A549 (cell line): ENCODE measurements at regions not wholly inside any gene's neighbourhood (a gene's known extent, or its start where the extent isn't known, plus 50 kb on each side); places are given as distances from the start of the nearest gene placed in this dataset.

Experiments
- ATAC-seq, 2 experiments: fragments of 200-7000 bp in 1 of 2; fragments of >200 bp in 1 of 2; cut with Nextera tagmentation in 1 of 2; cut with Tn5 transposase in 1 of 2; 3 replicates each; pipeline versions ENCODE4 v1.8.0 to v1.9.1; 2018 to 2020; ENCODE audit warnings: mild to moderate bottlenecking in 1 of 2, moderate library complexity in 1 of 2
- CTCF ChIA-PET: fragments of 300-600 bp; sonication (Branson Sonifier 250); formaldehyde crosslinking; extraction: SDS; loops from one replicate; lab custom pipeline; 2021; ENCODE audit warnings: antibody characterized with exemption, inconsistent platforms; lab: Yijun Ruan, JAX
- POLR2A ChIA-PET: fragments of 350-600 bp; formaldehyde crosslinking; extraction: SDS; loops from one replicate; lab custom pipeline; 2021; ENCODE audit warnings: antibody characterized with exemption, inconsistent platforms; lab: Yijun Ruan, JAX
- DNase-seq, 2 experiments: peaks; one replicate each; pipeline versions ENCODE4 v3.0.0 to v3.0.0-alpha.2; 2011 to 2016; ENCODE audit warnings: low read depth in 1 of 2, low spot score in 1 of 2
- FAIRE-seq: peaks from 2 replicates; lab custom pipeline; 2011; peaks lifted over from hg19 to GRCh38; lab: Jason Lieb, UNC
- H3K27ac ChIP-seq, 2 experiments: fragments of >200 bp; sonication (Bioruptor Twin); formaldehyde crosslinking; 3 replicates each; pipeline ENCODE4 v1.5.1; 2016 to 2017
- H3K4me1 ChIP-seq: fragments of >200 bp; sonication (Bioruptor Twin); formaldehyde crosslinking; 3 replicates; pipeline ENCODE4 v1.6.1; 2016
- H3K4me2 ChIP-seq: fragments of >200 bp; sonication (Bioruptor Twin); formaldehyde crosslinking; 3 replicates; pipeline ENCODE4 v1.6.1; 2016
- H3K4me3 ChIP-seq: fragments of >200 bp; sonication (Bioruptor Twin); formaldehyde crosslinking; 3 replicates; pipeline ENCODE4 v1.5.1; 2016
- H3K9me3 ChIP-seq: fragments of >200 bp; sonication (Bioruptor Twin); formaldehyde crosslinking; 3 replicates; pipeline ENCODE4 v1.6.1; 2016
- BHLHE40 ChIP-seq: IDR thresholded peaks from 2 replicates; pipeline ENCODE4 v1.6.1; 2012; ENCODE audit warnings: low read depth, low read length, inconsistent platforms
- CHD4 ChIP-seq: fragments of 200-600 bp; sonication (generic); IDR thresholded peaks from 2 replicates; pipeline ENCODE4 v1.6.1; 2016; ENCODE audit warnings: antibody characterized with exemption, mild to moderate bottlenecking, borderline replicate concordance
- FOSL2 ChIP-seq, 2 experiments: fragments of 450-650 bp in 1 of 2; fragments of >200 bp in 1 of 2; sonication (Bioruptor Twin) in 1 of 2; formaldehyde crosslinking; IDR thresholded peaks; 2 replicates each; pipeline versions ENCODE4 v1.5.0 to v1.6.1; 2016 to 2020; ENCODE audit warnings: mild to moderate bottlenecking in 1 of 2, moderate library complexity in 1 of 2
- FOXS1 ChIP-seq: fragments of 250-450 bp; sonication (Bioruptor Pico); IDR thresholded peaks from 2 replicates; pipeline ENCODE4 v1.5.0; 2020; ENCODE audit warnings: mild to moderate bottlenecking, moderate library complexity
- HEYL ChIP-seq: fragments of 250-450 bp; sonication (Bioruptor Pico); IDR thresholded peaks from 2 replicates; pipeline ENCODE4 v1.8.0; 2021; ENCODE audit warnings: mild to moderate bottlenecking, moderate library complexity
- HOXB13 ChIP-seq: fragments of 250-450 bp; sonication (Bioruptor Pico); IDR thresholded peaks from 2 replicates; pipeline ENCODE4 v1.5.0; 2020; ENCODE audit warnings: low read depth, mild to moderate bottlenecking, moderate library complexity
- KDM1A ChIP-seq: fragments of 200-600 bp; sonication (generic); IDR thresholded peaks from 2 replicates; pipeline ENCODE4 v1.6.1; 2016; ENCODE audit warnings: low read depth, mild to moderate bottlenecking
- MAFK ChIP-seq: fragments of 450-650 bp; IDR thresholded peaks from 2 replicates; pipeline ENCODE4 v1.6.1; 2014; ENCODE audit not compliant: partially characterized antibody
- POLR2A ChIP-seq: IDR thresholded peaks from 2 replicates; pipeline ENCODE4 v1.6.1; 2012; ENCODE audit warnings: mild to moderate bottlenecking, low read length
- RAD21 ChIP-seq, 2 experiments: fragments of >200 bp in 1 of 2; sonication (Bioruptor Twin) in 1 of 2; formaldehyde crosslinking in 1 of 2; IDR thresholded peaks in 1 of 2; conservative IDR thresholded peaks in 1 of 2; 2 replicates in 1 of 2; 3 replicates in 1 of 2; pipeline ENCODE4 v1.6.1; 2012 to 2018; ENCODE audit warnings: inconsistent platforms in 1 of 2
- SMC3 ChIP-seq: fragments of >200 bp; sonication (Bioruptor Twin); formaldehyde crosslinking; IDR thresholded peaks from 3 replicates; pipeline ENCODE4 v1.6.1; 2018; ENCODE audit warnings: inconsistent platforms
- TP53 ChIP-seq: fragments of 250-450 bp; sonication (Bioruptor Pico); IDR thresholded peaks from 2 replicates; pipeline ENCODE4 v1.5.0; 2021; ENCODE audit warnings: mild to moderate bottlenecking, moderate library complexity
- ZNF302 ChIP-seq: fragments of 250-450 bp; sonication (Bioruptor Pico); IDR thresholded peaks from 2 replicates; pipeline ENCODE4 v1.9.0; 2021; ENCODE audit warnings: inconsistent platforms, mild to moderate bottlenecking, moderate library complexity
- ZSCAN20 ChIP-seq: fragments of 250-450 bp; sonication (Bioruptor Pico); IDR thresholded peaks from 2 replicates; pipeline ENCODE4 v1.8.0; 2022; ENCODE audit warnings: mild to moderate bottlenecking, moderate library complexity
- WGBS: methylation state at CpG from one replicate; pipeline ENCODE4 v1.1.6; 2017; ENCODE audit errors: missing lambda C conversion rate; 5-methylcytosine and 5-hydroxymethylcytosine counted together
- TF ChIP-seq, protein P1 (sequence below): fragments of 250-450 bp; sonication (Bioruptor Pico); IDR thresholded peaks from 2 replicates; pipeline ENCODE4 v1.5.0; 2021; ENCODE audit warnings: mild to moderate bottlenecking, moderate library complexity, borderline replicate concordance
- TF ChIP-seq, protein P2 (sequence below): IDR thresholded peaks from 2 replicates; pipeline ENCODE4 v1.6.1; 2012
- TF ChIP-seq, protein P3 (sequence below): fragments of 250-450 bp; sonication (Bioruptor Pico); IDR thresholded peaks from 2 replicates; pipeline ENCODE4 v1.5.0; 2020; ENCODE audit warnings: low read depth, mild to moderate bottlenecking, moderate library complexity
- TF ChIP-seq, protein P4 (sequence below): fragments of 200-600 bp; sonication (generic); IDR thresholded peaks from 2 replicates; pipeline ENCODE4 v1.6.1; 2016; ENCODE audit warnings: antibody characterized with exemption, mild to moderate bottlenecking, moderate library complexity

DNA sequence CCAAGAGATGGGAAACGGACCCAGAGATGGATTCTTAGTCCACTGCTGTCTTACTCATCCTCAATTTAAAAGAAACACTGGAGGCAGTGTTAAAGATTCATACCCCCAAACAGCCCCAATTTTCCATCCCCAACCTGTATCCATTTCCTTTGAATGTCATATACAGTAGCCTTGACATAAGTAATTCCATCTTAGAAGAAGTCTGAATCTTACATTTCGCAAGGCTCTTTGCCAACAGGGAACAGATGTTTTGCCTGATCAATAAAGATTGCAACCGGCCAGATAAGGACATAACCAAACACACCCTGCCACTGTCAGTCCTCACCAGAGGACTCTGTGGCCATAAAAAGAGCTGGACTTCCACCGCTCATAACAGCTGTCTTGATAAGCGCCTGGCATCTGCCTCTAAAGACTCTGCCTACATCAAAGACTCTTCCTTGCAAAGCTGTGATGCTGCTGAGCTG, 59.0 kb upstream of the MED9 start:
- peaks cover 14% of the 10 kb centered on the region for H3K4me1 ChIP-seq
- ATAC-seq (no peak), FAIRE-seq (no peak), DNase-seq (no peak)
- TF ChIP-seq, protein P1, sequence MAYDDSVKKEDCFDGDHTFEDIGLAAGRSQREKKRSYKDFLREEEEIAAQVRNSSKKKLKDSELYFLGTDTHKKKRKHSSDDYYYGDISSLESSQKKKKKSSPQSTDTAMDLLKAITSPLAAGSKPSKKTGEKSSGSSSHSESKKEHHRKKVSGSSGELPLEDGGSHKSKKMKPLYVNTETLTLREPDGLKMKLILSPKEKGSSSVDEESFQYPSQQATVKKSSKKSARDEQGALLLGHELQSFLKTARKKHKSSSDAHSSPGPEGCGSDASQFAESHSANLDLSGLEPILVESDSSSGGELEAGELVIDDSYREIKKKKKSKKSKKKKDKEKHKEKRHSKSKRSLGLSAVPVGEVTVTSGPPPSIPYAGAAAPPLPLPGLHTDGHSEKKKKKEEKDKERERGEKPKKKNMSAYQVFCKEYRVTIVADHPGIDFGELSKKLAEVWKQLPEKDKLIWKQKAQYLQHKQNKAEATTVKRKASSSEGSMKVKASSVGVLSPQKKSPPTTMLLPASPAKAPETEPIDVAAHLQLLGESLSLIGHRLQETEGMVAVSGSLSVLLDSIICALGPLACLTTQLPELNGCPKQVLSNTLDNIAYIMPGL (CRISPR knock-in tag), result no peak
- peak; percentile 63; the same call in 1 of the 2 replicates for TF ChIP-seq HOXB13 (CRISPR knock-in tag)
- no peak for TF ChIP-seq ZNF302 (CRISPR knock-in tag)
- TF ChIP-seq ZSCAN20 (CRISPR knock-in tag), result 0 out of 2 replicates have a peak, but pooled peaks have one; percentile 53
- TF ChIP-seq HEYL, result peak; percentile 64; the same call in 1 of the 2 replicates
- no peak overlapping the region for H3K4me2 ChIP-seq
- no peak overlapping the region for H3K4me3 ChIP-seq
- H3K9me3 ChIP-seq, result 0 out of 3 replicates have a peak, but pooled peaks cover 1% of the 10 kb centered on the region
- ChIA-PET CTCF (interaction anchor here (0.5 to 1.7 kb wide), 7 partner anchors 9 to 829 kb away, joined by 3 to 6 read pairs (median 4); no protein-coding TSS in a partner anchor), POLR2A (interaction anchor here (1.1 kb wide), 1 partner anchor 79 kb away, joined by 5 read pairs; the partner anchor contains the start of gene RASD1)
- peak overlapping the region; percentile 76; a peak in 5 of 6 replicates for H3K27ac ChIP-seq
- 89% methylated on average over 5 of the region's 5 CpGs for WGBS

DNA sequence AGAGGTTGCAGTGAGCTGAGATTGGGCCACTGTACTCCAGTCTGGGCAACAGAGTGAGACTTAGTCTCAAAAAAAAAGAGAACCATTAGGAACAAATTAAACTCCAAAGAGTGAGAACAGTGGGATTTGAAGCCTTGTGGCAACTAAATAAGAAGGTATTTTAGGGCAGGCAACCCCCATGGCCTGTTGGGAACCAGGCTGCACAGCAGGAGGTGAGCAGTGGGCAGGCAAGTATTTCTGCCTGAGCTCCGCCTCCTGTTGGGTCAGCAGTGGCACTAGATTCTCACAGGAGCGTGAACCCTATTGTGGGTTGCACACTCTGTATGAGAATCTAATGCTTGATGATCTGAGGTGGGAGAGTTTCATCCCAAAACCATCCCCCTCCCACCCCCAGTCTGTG, 57.6 kb upstream of the MED9 start:
- Histone ChIP-seq H3K4me2 (no peak overlapping the region), H3K9me3 (peaks cover 7% of the 10 kb centered on the region), H3K27ac (peak overlapping the region in 1 of 2 experiments; percentile 33; a peak in 2 of 6 replicates), H3K4me1 (peaks cover 14% of the 10 kb centered on the region), H3K4me3 (no peak overlapping the region)
- ATAC-seq (no peak), DNase-seq (no peak), FAIRE-seq (no peak)
- 85% methylated on average over 2 of the region's 2 CpGs for WGBS
- POLR2A ChIA-PET, result no interaction called here
- CTCF ChIA-PET, result interaction anchor here (0.8 to 2.1 kb wide), 7 partner anchors 13 to 223 kb away, joined by 3 to 5 read pairs (median 4); no protein-coding TSS in a partner anchor
- no peak for TF ChIP-seq RAD21 (conservative IDR thresholded peaks at IDR 0.05 in 1 of 2, IDR thresholded peaks at IDR 0.05 in 1 of 2)
- no peak for TF ChIP-seq POLR2A
- no peak for TF ChIP-seq CHD4
- TF ChIP-seq TP53 (CRISPR knock-in tag), result no peak
- no peak for TF ChIP-seq SMC3
- TF ChIP-seq MAFK, result no peak
- no peak for TF ChIP-seq HEYL
- no peak for TF ChIP-seq FOXS1 (CRISPR knock-in tag)
- TF ChIP-seq, protein P2, sequence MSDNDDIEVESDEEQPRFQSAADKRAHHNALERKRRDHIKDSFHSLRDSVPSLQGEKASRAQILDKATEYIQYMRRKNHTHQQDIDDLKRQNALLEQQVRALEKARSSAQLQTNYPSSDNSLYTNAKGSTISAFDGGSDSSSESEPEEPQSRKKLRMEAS, result no peak
- TF ChIP-seq, protein P3, sequence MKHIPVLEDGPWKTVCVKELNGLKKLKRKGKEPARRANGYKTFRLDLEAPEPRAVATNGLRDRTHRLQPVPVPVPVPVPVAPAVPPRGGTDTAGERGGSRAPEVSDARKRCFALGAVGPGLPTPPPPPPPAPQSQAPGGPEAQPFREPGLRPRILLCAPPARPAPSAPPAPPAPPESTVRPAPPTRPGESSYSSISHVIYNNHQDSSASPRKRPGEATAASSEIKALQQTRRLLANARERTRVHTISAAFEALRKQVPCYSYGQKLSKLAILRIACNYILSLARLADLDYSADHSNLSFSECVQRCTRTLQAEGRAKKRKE (CRISPR knock-in tag), result no peak
- no peak for TF ChIP-seq FOSL2 (IDR thresholded peaks at IDR 0.05)
- TF ChIP-seq FOSL2 (CRISPR knock-in tag; IDR thresholded peaks at IDR 0.05), result no peak
- no peak for TF ChIP-seq BHLHE40
- no peak for TF ChIP-seq KDM1A
- TF ChIP-seq, protein P4, sequence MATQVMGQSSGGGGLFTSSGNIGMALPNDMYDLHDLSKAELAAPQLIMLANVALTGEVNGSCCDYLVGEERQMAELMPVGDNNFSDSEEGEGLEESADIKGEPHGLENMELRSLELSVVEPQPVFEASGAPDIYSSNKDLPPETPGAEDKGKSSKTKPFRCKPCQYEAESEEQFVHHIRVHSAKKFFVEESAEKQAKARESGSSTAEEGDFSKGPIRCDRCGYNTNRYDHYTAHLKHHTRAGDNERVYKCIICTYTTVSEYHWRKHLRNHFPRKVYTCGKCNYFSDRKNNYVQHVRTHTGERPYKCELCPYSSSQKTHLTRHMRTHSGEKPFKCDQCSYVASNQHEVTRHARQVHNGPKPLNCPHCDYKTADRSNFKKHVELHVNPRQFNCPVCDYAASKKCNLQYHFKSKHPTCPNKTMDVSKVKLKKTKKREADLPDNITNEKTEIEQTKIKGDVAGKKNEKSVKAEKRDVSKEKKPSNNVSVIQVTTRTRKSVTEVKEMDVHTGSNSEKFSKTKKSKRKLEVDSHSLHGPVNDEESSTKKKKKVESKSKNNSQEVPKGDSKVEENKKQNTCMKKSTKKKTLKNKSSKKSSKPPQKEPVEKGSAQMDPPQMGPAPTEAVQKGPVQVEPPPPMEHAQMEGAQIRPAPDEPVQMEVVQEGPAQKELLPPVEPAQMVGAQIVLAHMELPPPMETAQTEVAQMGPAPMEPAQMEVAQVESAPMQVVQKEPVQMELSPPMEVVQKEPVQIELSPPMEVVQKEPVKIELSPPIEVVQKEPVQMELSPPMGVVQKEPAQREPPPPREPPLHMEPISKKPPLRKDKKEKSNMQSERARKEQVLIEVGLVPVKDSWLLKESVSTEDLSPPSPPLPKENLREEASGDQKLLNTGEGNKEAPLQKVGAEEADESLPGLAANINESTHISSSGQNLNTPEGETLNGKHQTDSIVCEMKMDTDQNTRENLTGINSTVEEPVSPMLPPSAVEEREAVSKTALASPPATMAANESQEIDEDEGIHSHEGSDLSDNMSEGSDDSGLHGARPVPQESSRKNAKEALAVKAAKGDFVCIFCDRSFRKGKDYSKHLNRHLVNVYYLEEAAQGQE, result no peak
